ENCODE measurements at regions not wholly inside any gene's neighbourhood (a gene's known extent, or its start where the extent isn't known, plus 50 kb on each side); places are given as distances from the start of the nearest gene placed in this dataset.
A peak's percentile ranks its signal among the peaks of the same experiment; 100 is the strongest.
"Not testable (repeated sequence)": the region's sequence is repeated elsewhere in the genome, so short reads cannot be mapped to it uniquely, and the experiment has no call there.

- Histone ChIP-seq H3K27me3 (ENCODE audit: insufficient read depth, poor library complexity, severe bottlenecking) (no peaks in the 10 kb centered on the region), H3K4me3 (replicated peaks; ENCODE audit: insufficient read depth, low read length) (no peak overlapping the region), H3K27ac (replicated peaks) (no peak overlapping the region)
- DNase-seq (ENCODE audit: low read depth in 1 of 2, low spot score in 1 of 2), result no peak
- no peak for TF ChIP-seq SPI1 (IDR thresholded peaks at IDR 0.05; ENCODE audit: borderline replicate concordance, low read depth)
Measured at GRCh38 chr4:171246948-171247347, 566.3 kb upstream of the GALNTL6 start.

- no peak for DNase-seq (ENCODE audit: low read depth in 1 of 2, low spot score in 1 of 2)
- Histone ChIP-seq H3K27me3 (ENCODE audit: insufficient read depth, poor library complexity, severe bottlenecking) (no peaks in the 10 kb centered on the region), H3K27ac (replicated peaks) (peak overlapping the region; percentile 25; the same call in 1 of the 2 replicates), H3K4me3 (replicated peaks; ENCODE audit: insufficient read depth, low read length) (no peak overlapping the region)
- no peak for TF ChIP-seq GABPA (IDR thresholded peaks at IDR 0.05; ENCODE audit: low read depth)
- TF ChIP-seq CTCF (IDR thresholded peaks at IDR 0.05; ENCODE audit: insufficient read depth, low read length), result no peak
- TF ChIP-seq POLR2AphosphoS5 (IDR thresholded peaks at IDR 0.05; ENCODE audit: low read depth), result no peak
- TF ChIP-seq REST (IDR thresholded peaks at IDR 0.05; ENCODE audit: insufficient replicate concordance, low read depth), result no peak
- TF ChIP-seq SPI1 (IDR thresholded peaks at IDR 0.05; ENCODE audit: borderline replicate concordance, low read depth), result no peak
Measured at GRCh38 chr4:171242831-171243230, 570.4 kb upstream of the GALNTL6 start.

GRCh38 chr4:171239196-171239595 is 574.0 kb upstream of the GALNTL6 start:
- no peak for DNase-seq (ENCODE audit: low read depth in 1 of 2, low spot score in 1 of 2)
- TF ChIP-seq REST (IDR thresholded peaks at IDR 0.05; ENCODE audit: insufficient replicate concordance, low read depth) (no peak), CTCF (IDR thresholded peaks at IDR 0.05; ENCODE audit: insufficient read depth, low read length) (no peak), POLR2AphosphoS5 (IDR thresholded peaks at IDR 0.05; ENCODE audit: low read depth) (no peak), GABPA (IDR thresholded peaks at IDR 0.05; ENCODE audit: low read depth) (no peak), SPI1 (IDR thresholded peaks at IDR 0.05; ENCODE audit: borderline replicate concordance, low read depth) (no peak)
- no peaks in the 10 kb centered on the region for H3K27me3 ChIP-seq (ENCODE audit: insufficient read depth, poor library complexity, severe bottlenecking)
- no peak overlapping the region for H3K27ac ChIP-seq (replicated peaks)
- no peak overlapping the region for H3K4me3 ChIP-seq (replicated peaks; ENCODE audit: insufficient read depth, low read length)

- DNase-seq (ENCODE audit: low read depth in 1 of 2, low spot score in 1 of 2), result peak; percentile 22 to 39
- Histone ChIP-seq H3K27ac (replicated peaks) (no peak overlapping the region), H3K27me3 (ENCODE audit: insufficient read depth, poor library complexity, severe bottlenecking) (no peaks in the 10 kb centered on the region), H3K4me3 (replicated peaks; ENCODE audit: insufficient read depth, low read length) (no peak overlapping the region)
- no peak for TF ChIP-seq GABPA (IDR thresholded peaks at IDR 0.05; ENCODE audit: low read depth)
- TF ChIP-seq SPI1 (IDR thresholded peaks at IDR 0.05; ENCODE audit: borderline replicate concordance, low read depth), result no peak
- TF ChIP-seq CTCF (IDR thresholded peaks at IDR 0.05; ENCODE audit: insufficient read depth, low read length), result no peak
- TF ChIP-seq POLR2AphosphoS5 (IDR thresholded peaks at IDR 0.05; ENCODE audit: low read depth), result no peak
- TF ChIP-seq REST (IDR thresholded peaks at IDR 0.05; ENCODE audit: insufficient replicate concordance, low read depth), result no peak
Measured at GRCh38 chr4:171235521-171235920, 577.7 kb upstream of the GALNTL6 start.

GRCh38 chr4:171229354-171229753 is 583.9 kb upstream of the GALNTL6 start:
- H3K27me3 ChIP-seq (ENCODE audit: insufficient read depth, poor library complexity, severe bottlenecking); DNase-seq (ENCODE audit: low read depth in 1 of 2, low spot score in 1 of 2); H3K27ac ChIP-seq (replicated peaks); H3K4me3 ChIP-seq (replicated peaks; ENCODE audit: insufficient read depth, low read length): not testable (repeated sequence)

All from HL-60 (cell line).